ENCODE measurements at regions not wholly inside any gene's neighbourhood (a gene's known extent, or its start where the extent isn't known, plus 50 kb on each side); places are given as distances from the start of the nearest gene placed in this dataset.

- H3K4me1 ChIP-seq (ENCODE audit: insufficient read depth, low read length) = no peaks in the 10 kb centered on the region
- H4K20me1 ChIP-seq (ENCODE audit: insufficient read depth, low read length) = no peaks in the 10 kb centered on the region
Observed at GRCh38 chr3:116912116-116912515, 202.5 kb downstream of the TUSC7 start.

GRCh38 chr3:116914004-116914403 is 204.4 kb downstream of the TUSC7 start:
- ATAC-seq (ENCODE audit: insufficient read depth, low read depth) (no peak), DNase-seq (no peak)
- Histone ChIP-seq H3K4me1 (ENCODE audit: insufficient read depth, low read length) (no peaks in the 10 kb centered on the region), H3K27ac (ENCODE audit: low read length) (no peak overlapping the region), H3K4me2 (ENCODE audit: insufficient read depth, low read length) (no peak overlapping the region), H4K20me1 (ENCODE audit: insufficient read depth, low read length) (no peaks in the 10 kb centered on the region), H3K4me3 (ENCODE audit: low read depth in 1 of 2, low read length in 2 of 2) (no peak overlapping the region), H2AFZ (ENCODE audit: low read depth, low read length) (no peak overlapping the region), H3K9ac (ENCODE audit: low read depth, low read length) (no peak overlapping the region), H3K36me3 (ENCODE audit: insufficient read depth, low read length) (no peaks in the 10 kb centered on the region), H3K79me2 (ENCODE audit: insufficient read depth, low read length) (no peaks in the 10 kb centered on the region), H3K27me3 (ENCODE audit: insufficient read depth, low read length, poor library complexity) (no peaks in the 10 kb centered on the region), H3K9me3 (ENCODE audit: insufficient read depth, low read length, severe bottlenecking) (no peaks in the 10 kb centered on the region)
- TF ChIP-seq CTCF (IDR thresholded peaks at IDR 0.05; ENCODE audit: borderline replicate concordance, extremely low read depth, low read length, poor library complexity, severe bottlenecking) (no peak), EZH2 (IDR thresholded peaks at IDR 0.05; ENCODE audit: borderline replicate concordance, low read depth, low read length, severe bottlenecking) (no peak)

More at GRCh38 chr3:116912116-116912515, 202.5 kb downstream of the TUSC7 start:
- no peak overlapping the region for H3K4me3 ChIP-seq (ENCODE audit: low read depth in 1 of 2, low read length in 2 of 2)
- ATAC-seq (ENCODE audit: insufficient read depth, low read depth) (no peak), DNase-seq (no peak)
- no peak overlapping the region for H2AFZ ChIP-seq (ENCODE audit: low read depth, low read length)
- H3K79me2 ChIP-seq (ENCODE audit: insufficient read depth, low read length) = no peaks in the 10 kb centered on the region
- no peaks in the 10 kb centered on the region for H3K27me3 ChIP-seq (ENCODE audit: insufficient read depth, low read length, poor library complexity)
- no peak overlapping the region for H3K27ac ChIP-seq (ENCODE audit: low read length)
- H3K4me2 ChIP-seq (ENCODE audit: insufficient read depth, low read length) = no peak overlapping the region
- no peak for TF ChIP-seq EZH2 (IDR thresholded peaks at IDR 0.05; ENCODE audit: borderline replicate concordance, low read depth, low read length, severe bottlenecking)
- TF ChIP-seq CTCF (IDR thresholded peaks at IDR 0.05; ENCODE audit: borderline replicate concordance, extremely low read depth, low read length, poor library complexity, severe bottlenecking) = no peak
- H3K9me3 ChIP-seq (ENCODE audit: insufficient read depth, low read length, severe bottlenecking) = no peaks in the 10 kb centered on the region
- H3K9ac ChIP-seq (ENCODE audit: low read depth, low read length) = no peak overlapping the region
- H3K36me3 ChIP-seq (ENCODE audit: insufficient read depth, low read length) = no peaks in the 10 kb centered on the region

GRCh38 chr3:116916836-116917235 is 207.3 kb downstream of the TUSC7 start:
- no peaks in the 10 kb centered on the region for H3K36me3 ChIP-seq (ENCODE audit: insufficient read depth, low read length)
- DNase-seq (no peak), ATAC-seq (ENCODE audit: insufficient read depth, low read depth) (no peak)
- TF ChIP-seq CTCF (IDR thresholded peaks at IDR 0.05; ENCODE audit: borderline replicate concordance, extremely low read depth, low read length, poor library complexity, severe bottlenecking) (no peak), EZH2 (IDR thresholded peaks at IDR 0.05; ENCODE audit: borderline replicate concordance, low read depth, low read length, severe bottlenecking) (no peak)
- no peaks in the 10 kb centered on the region for H4K20me1 ChIP-seq (ENCODE audit: insufficient read depth, low read length)
- no peak overlapping the region for H3K4me2 ChIP-seq (ENCODE audit: insufficient read depth, low read length)
- H3K4me1 ChIP-seq (ENCODE audit: insufficient read depth, low read length) = no peaks in the 10 kb centered on the region
- H3K27ac ChIP-seq (ENCODE audit: low read length) = no peak overlapping the region
- H3K79me2 ChIP-seq (ENCODE audit: insufficient read depth, low read length) = no peaks in the 10 kb centered on the region
- no peak overlapping the region for H3K4me3 ChIP-seq (ENCODE audit: low read depth in 1 of 2, low read length in 2 of 2)
- H3K27me3 ChIP-seq (ENCODE audit: insufficient read depth, low read length, poor library complexity) = no peaks in the 10 kb centered on the region
- no peaks in the 10 kb centered on the region for H3K9me3 ChIP-seq (ENCODE audit: insufficient read depth, low read length, severe bottlenecking)
- H2AFZ ChIP-seq (ENCODE audit: low read depth, low read length) = no peak overlapping the region
- H3K9ac ChIP-seq (ENCODE audit: low read depth, low read length) = no peak overlapping the region
